ENCODE measurements at regions not wholly inside any gene's neighbourhood (a gene's known extent, or its start where the extent isn't known, plus 50 kb on each side); places are given as distances from the start of the nearest gene placed in this dataset.

- TF ChIP-seq POLR2A (IDR thresholded peaks at IDR 0.05), result no peak
- no peak for TF ChIP-seq CTCF (IDR thresholded peaks at IDR 0.05)
- intact Hi-C loops (cut with DNase I; ENCODE audit: low total_unique reads), result no loop called here
- no peak for DNase-seq (ENCODE audit: low spot score in 2 of 2)
- 87 to 100% methylated on average over 2 of the region's 2 CpGs for WGBS, 2 donors
- H3K4me3 ChIP-seq (ENCODE audit: low read depth, poor library complexity, severe bottlenecking), result no peak overlapping the region
These were observed 656.3 kb downstream of the ZNF385D start for GRCh38 chr3:21094686-21095085.

GRCh38 chr3:21073561-21073960 is 677.4 kb downstream of the ZNF385D start:
- TF ChIP-seq CTCF (IDR thresholded peaks at IDR 0.05) (no peak), POLR2A (IDR thresholded peaks at IDR 0.05) (no peak)
- no peak for DNase-seq (ENCODE audit: low spot score in 2 of 2)
- WGBS, 2 donors, result 67 to 70% methylated on average over 1 of the region's 1 CpG
- intact Hi-C loops (cut with DNase I; ENCODE audit: low total_unique reads), result no loop called here
- H3K4me3 ChIP-seq (ENCODE audit: low read depth, poor library complexity, severe bottlenecking), result no peak overlapping the region

GRCh38 chr3:21067031-21067813 is 683.8 kb downstream of the ZNF385D start:
- DNase-seq (ENCODE audit: low spot score in 2 of 2), result no peak
- 49 to 52% methylated on average over 3 of the region's 3 CpGs for WGBS, 2 donors
- TF ChIP-seq CTCF (IDR thresholded peaks at IDR 0.05), result no peak
- no peak for TF ChIP-seq POLR2A (IDR thresholded peaks at IDR 0.05)
- H3K4me3 ChIP-seq (ENCODE audit: low read depth, poor library complexity, severe bottlenecking), result no peak overlapping the region
- intact Hi-C loops (cut with DNase I; ENCODE audit: low total_unique reads), result no loop called here

- intact Hi-C loops (cut with DNase I; ENCODE audit: low total_unique reads), result no loop called here
- no peak for DNase-seq (ENCODE audit: low spot score in 2 of 2)
- TF ChIP-seq CTCF (IDR thresholded peaks at IDR 0.05) (no peak), POLR2A (IDR thresholded peaks at IDR 0.05) (no peak)
- H3K4me3 ChIP-seq (ENCODE audit: low read depth, poor library complexity, severe bottlenecking), result no peak overlapping the region
- WGBS, 2 donors, result 39 to 45% methylated on average over 4 of the region's 4 CpGs
These were observed 688.1 kb downstream of the ZNF385D start for GRCh38 chr3:21062831-21063294.

GRCh38 chr3:21059404-21059803 is 691.6 kb downstream of the ZNF385D start:
- intact Hi-C loops (cut with DNase I; ENCODE audit: low total_unique reads), result no loop called here
- DNase-seq (ENCODE audit: low spot score in 2 of 2), result no peak
- TF ChIP-seq CTCF (IDR thresholded peaks at IDR 0.05), result no peak
- TF ChIP-seq POLR2A (IDR thresholded peaks at IDR 0.05), result no peak
- 29 to 35% methylated on average over 3 of the region's 3 CpGs for WGBS, 2 donors
- no peak overlapping the region for H3K4me3 ChIP-seq (ENCODE audit: low read depth, poor library complexity, severe bottlenecking)

GRCh38 chr3:21056293-21056692 is 694.7 kb downstream of the ZNF385D start:
- 92 to 95% methylated on average over 1 of the region's 1 CpG for WGBS, 2 donors
- no peak overlapping the region for H3K4me3 ChIP-seq (ENCODE audit: low read depth, poor library complexity, severe bottlenecking)
- no peak for DNase-seq (ENCODE audit: low spot score in 2 of 2)
- intact Hi-C loops (cut with DNase I; ENCODE audit: low total_unique reads), result no loop called here
- TF ChIP-seq CTCF (IDR thresholded peaks at IDR 0.05) (no peak), POLR2A (IDR thresholded peaks at IDR 0.05) (no peak)
